ENCODE measurements at regions not wholly inside any gene's neighbourhood (a gene's known extent, or its start where the extent isn't known, plus 50 kb on each side); places are given as distances from the start of the nearest gene placed in this dataset.

DNA sequence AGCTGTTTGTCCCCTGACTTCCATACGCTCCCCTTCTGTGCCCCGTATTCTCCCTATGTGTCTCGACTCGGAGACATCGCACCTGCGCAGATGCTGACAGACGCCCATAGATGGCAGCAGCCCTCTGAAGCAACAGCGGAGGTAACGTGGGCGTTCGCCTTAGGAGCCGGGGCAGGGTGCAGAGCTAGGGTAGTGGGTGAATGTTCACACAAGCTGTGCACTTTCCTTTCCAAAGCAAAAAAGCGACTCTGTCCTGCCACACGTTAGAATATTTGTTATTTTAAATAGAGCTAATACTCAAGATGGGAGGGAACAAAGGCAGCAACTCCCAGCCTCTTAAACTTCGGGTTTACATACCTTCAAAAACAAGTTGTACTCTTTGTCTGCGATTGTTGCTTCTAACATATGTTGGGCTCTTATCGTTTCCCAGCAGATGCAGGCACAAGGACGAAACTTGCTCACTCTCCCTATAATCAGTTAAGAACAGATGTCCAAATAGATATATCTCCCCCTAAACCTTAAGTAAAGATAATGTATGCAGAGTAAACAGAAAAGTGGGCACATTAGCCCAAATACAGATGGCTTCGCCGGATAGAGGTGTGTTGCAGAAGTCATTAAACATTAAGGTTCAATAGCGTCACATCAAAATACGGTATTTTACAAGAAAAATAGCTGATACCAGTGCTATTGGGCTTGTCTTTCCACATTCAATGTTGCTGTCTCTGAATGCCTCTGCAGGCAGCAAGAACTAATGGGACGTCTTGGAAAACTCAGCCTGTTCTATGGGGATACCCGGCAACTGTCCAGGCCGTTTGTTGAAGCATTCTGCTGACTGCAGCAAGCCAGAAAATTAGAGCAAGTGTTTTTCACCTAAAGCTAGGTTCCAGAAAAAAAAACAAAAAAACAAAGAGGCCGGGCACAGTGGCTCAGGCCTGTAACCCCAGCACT lies 340.3 kb upstream of the PRKCQ start (continued):
- TF ChIP-seq KDM4B (IDR thresholded peaks at IDR 0.05; ENCODE audit: borderline replicate concordance in 2 of 2, low read depth in 1 of 2) = no peak
- TF ChIP-seq ETV5 (CRISPR knock-in tag; IDR thresholded peaks at IDR 0.05; ENCODE audit: low read depth) = no peak
- TF ChIP-seq ZNF583 (CRISPR knock-in tag; IDR thresholded peaks at IDR 0.05) = no peak
- peak; percentile 37; the same call in 1 of the 2 replicates for TF ChIP-seq ZNF239 (CRISPR knock-in tag; IDR thresholded peaks at IDR 0.05)
- no peak for TF ChIP-seq MED1 (CRISPR knock-in tag; IDR thresholded peaks at IDR 0.05; ENCODE audit: borderline replicate concordance)
- TF ChIP-seq SNAPC5 (CRISPR knock-in tag; IDR thresholded peaks at IDR 0.05) = no peak
- TF ChIP-seq ZNF282 (CRISPR knock-in tag; IDR thresholded peaks at IDR 0.05) = no peak
- peak; percentile 97 for TF ChIP-seq FOXA1 (IDR thresholded peaks at IDR 0.05; ENCODE audit: borderline replicate concordance)
- TF ChIP-seq SMARCC2 (IDR thresholded peaks at IDR 0.05; ENCODE audit: low read depth) = peak; percentile 95
- TF ChIP-seq, protein P1, sequence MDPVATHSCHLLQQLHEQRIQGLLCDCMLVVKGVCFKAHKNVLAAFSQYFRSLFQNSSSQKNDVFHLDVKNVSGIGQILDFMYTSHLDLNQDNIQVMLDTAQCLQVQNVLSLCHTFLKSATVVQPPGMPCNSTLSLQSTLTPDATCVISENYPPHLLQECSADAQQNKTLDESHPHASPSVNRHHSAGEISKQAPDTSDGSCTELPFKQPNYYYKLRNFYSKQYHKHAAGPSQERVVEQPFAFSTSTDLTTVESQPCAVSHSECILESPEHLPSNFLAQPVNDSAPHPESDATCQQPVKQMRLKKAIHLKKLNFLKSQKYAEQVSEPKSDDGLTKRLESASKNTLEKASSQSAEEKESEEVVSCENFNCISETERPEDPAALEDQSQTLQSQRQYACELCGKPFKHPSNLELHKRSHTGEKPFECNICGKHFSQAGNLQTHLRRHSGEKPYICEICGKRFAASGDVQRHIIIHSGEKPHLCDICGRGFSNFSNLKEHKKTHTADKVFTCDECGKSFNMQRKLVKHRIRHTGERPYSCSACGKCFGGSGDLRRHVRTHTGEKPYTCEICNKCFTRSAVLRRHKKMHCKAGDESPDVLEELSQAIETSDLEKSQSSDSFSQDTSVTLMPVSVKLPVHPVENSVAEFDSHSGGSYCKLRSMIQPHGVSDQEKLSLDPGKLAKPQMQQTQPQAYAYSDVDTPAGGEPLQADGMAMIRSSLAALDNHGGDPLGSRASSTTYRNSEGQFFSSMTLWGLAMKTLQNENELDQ (CRISPR knock-in tag; IDR thresholded peaks at IDR 0.05; ENCODE audit: borderline replicate concordance) = no peak
- TF ChIP-seq SRSF7 (optimal IDR thresholded peaks at IDR 0.05; ENCODE audit: low read depth, low read length) = no peak
- TF ChIP-seq MYBL2 (IDR thresholded peaks at IDR 0.05; ENCODE audit: low read depth) = no peak
- TF ChIP-seq MYBL2 (CRISPR knock-in tag; IDR thresholded peaks at IDR 0.05; ENCODE audit: borderline replicate concordance) = no peak
- TF ChIP-seq BRCA1 (IDR thresholded peaks at IDR 0.05) = no peak
- TF ChIP-seq BRCA1 (CRISPR knock-in tag; IDR thresholded peaks at IDR 0.05) = no peak
- TF ChIP-seq ZBTB12 (CRISPR knock-in tag; IDR thresholded peaks at IDR 0.05) = no peak
